Esophagus muscularis mucosa (tissue), 3 donors: ENCODE measurements at regions not wholly inside any gene's neighbourhood (a gene's known extent, or its start where the extent isn't known, plus 50 kb on each side); places are given as distances from the start of the nearest gene placed in this dataset.

Experiments used
- CTCF ChIP-seq, 3 experiments: fragments of 200-600 bp in 2 of 3; fragments of 450-650 bp in 1 of 3; sonication (generic) in 2 of 3; IDR thresholded peaks; one replicate each; pipeline ENCODE4 v1.5.1; 2017 to 2019; ENCODE audit warnings: antibody characterized with exemption in 3 of 3, mild to moderate bottlenecking in 2 of 3, moderate library complexity in 1 of 3
- POLR2A ChIP-seq: fragments of 450-650 bp; IDR thresholded peaks from one replicate; pipeline ENCODE4 v1.6.1; 2017; ENCODE audit warnings: antibody characterized with exemption, moderate library complexity, mild to moderate bottlenecking, low read depth
- POLR2AphosphoS5 ChIP-seq, 2 donors: sonication (generic); formaldehyde crosslinking; IDR thresholded peaks; one replicate each; pipeline ENCODE4 v1.6.1; 2017; ENCODE audit warnings: antibody characterized with exemption in 2 of 2

GRCh38 chr1:60947367-60947766 is 135.0 kb upstream of the NFIA start:
- TF ChIP-seq CTCF (IDR thresholded peaks at IDR 0.05) (no peak), POLR2A (no peak), POLR2AphosphoS5 (IDR thresholded peaks at IDR 0.05) (no peak)
